GM12878 (cell line): ENCODE measurements at regions not wholly inside any gene's neighbourhood (a gene's known extent, or its start where the extent isn't known, plus 50 kb on each side); places are given as distances from the start of the nearest gene placed in this dataset.

Source experiments
- ATAC-seq: fragments of 200-7000 bp; cut with Tn5 transposase; 3 replicates; pipeline ENCODE4 v1.9.1; 2020; ENCODE audit warnings: mild to moderate bottlenecking, moderate library complexity
- BruUV-seq: library from RNA; stranded (reverse); fragments of 400-500 nt; replicated peaks from 2 replicates; lab custom pipeline; 2021; lab: Mats Ljungman, UMichigan
- CTCF ChIA-PET: fragments of 300-600 bp; sonication (Branson Sonifier 250); formaldehyde crosslinking; extraction: SDS; loops from one replicate; lab custom pipeline; 2021; ENCODE audit warnings: inconsistent platforms; lab: Yijun Ruan, JAX
- POLR2A ChIA-PET: fragments of 350-600 bp; formaldehyde crosslinking; extraction: SDS; loops from one replicate; lab custom pipeline; 2021; ENCODE audit warnings: inconsistent platforms; lab: Charles Lee
- RAD21 ChIA-PET: fragments of 300-600 bp; sonication (Branson Sonifier 250); formaldehyde crosslinking; loops from one replicate; lab custom pipeline; 2023; ENCODE audit warnings: antibody characterized with exemption; ENCODE audit not compliant: unreplicated experiment; lab: Charles Lee
- SMC1A ChIA-PET: fragments of 300-600 bp; sonication (Branson Sonifier 250); formaldehyde crosslinking; loops from one replicate; lab custom pipeline; 2023; ENCODE audit not compliant: unreplicated experiment, uncharacterized antibody; lab: Charles Lee
- DNase-seq: peaks from one replicate; pipeline ENCODE4 v3.0.0-alpha.2; 2011; ENCODE audit warnings: low read depth, low spot score
- FAIRE-seq: peaks from 3 replicates; lab custom pipeline; 2011; peaks lifted over from hg19 to GRCh38; lab: Jason Lieb, UNC
- H2AFZ ChIP-seq: 2 replicates; pipeline ENCODE4 v1.6.0; 2011; ENCODE audit warnings: low read depth, low read length, control low read depth; ENCODE audit not compliant: control insufficient read depth
- H3K27ac ChIP-seq: 2 replicates; pipeline ENCODE4 v1.5.1; 2011; ENCODE audit warnings: control low read depth; ENCODE audit not compliant: control insufficient read depth, insufficient read depth
- H3K27me3 ChIP-seq, 2 experiments: replicated peaks in 1 of 2; 2 replicates each; pipeline versions ENCODE4 v1.6.0 to v1.6.1; 2011; ENCODE audit warnings: low read length in 1 of 2; ENCODE audit not compliant: control insufficient read depth in 2 of 2, insufficient read depth in 2 of 2
- H3K36me3 ChIP-seq, 2 experiments: 2 replicates each; pipeline ENCODE4 v1.5.1; 2011; ENCODE audit warnings: low read length in 1 of 2; ENCODE audit not compliant: control insufficient read depth in 2 of 2, insufficient read depth in 2 of 2
- H3K4me1 ChIP-seq: 2 replicates; pipeline ENCODE4 v1.6.1; 2011; ENCODE audit warnings: mild to moderate bottlenecking, low read length, moderate library complexity, mixed read lengths; ENCODE audit not compliant: control insufficient read depth, insufficient read depth
- H3K4me2 ChIP-seq: 2 replicates; pipeline ENCODE4 v1.6.0; 2011; ENCODE audit warnings: control low read depth; ENCODE audit not compliant: control insufficient read depth, insufficient read depth
- H3K4me3 ChIP-seq: fragments of 200-600 bp; sonication (generic); 2 replicates; pipeline ENCODE4 v1.5.1; 2016
- H3K79me2 ChIP-seq: 2 replicates; pipeline ENCODE4 v1.6.0; 2011; ENCODE audit warnings: low read length; ENCODE audit not compliant: control insufficient read depth, insufficient read depth
- H3K9ac ChIP-seq: 2 replicates; pipeline ENCODE4 v1.8.0; 2011; ENCODE audit warnings: low read length, control low read depth, mixed read lengths; ENCODE audit not compliant: control insufficient read depth, insufficient read depth
- H3K9me3 ChIP-seq: replicated peaks from 3 replicates; pipeline ENCODE4 v1.5.1; 2011; ENCODE audit warnings: mild to moderate bottlenecking, low read length; ENCODE audit not compliant: control insufficient read depth, insufficient read depth
- H4K20me1 ChIP-seq: 2 replicates; pipeline ENCODE4 v1.6.0; 2011; ENCODE audit not compliant: control insufficient read depth, insufficient read depth
- CBX3 ChIP-seq: fragments of 200-600 bp; sonication (generic); IDR thresholded peaks from 2 replicates; pipeline ENCODE4 v1.6.1; 2016; ENCODE audit warnings: low read depth, borderline replicate concordance
- CEBPB ChIP-seq, 2 experiments: fragments of 150-350 bp in 1 of 2; IDR thresholded peaks; 2 replicates each; pipeline ENCODE4 v1.6.1; 2012 to 2014; ENCODE audit warnings: low read depth in 2 of 2, low read length in 2 of 2, borderline replicate concordance in 1 of 2, inconsistent platforms in 1 of 2
- CHD2 ChIP-seq: IDR thresholded peaks from 2 replicates; pipeline ENCODE4 v1.6.1; 2011; ENCODE audit warnings: low read depth, low read length, improper control_type of control experiment, borderline replicate concordance
- EED ChIP-seq: sonication (generic); IDR thresholded peaks from 2 replicates; pipeline ENCODE4 v1.6.1; 2016; ENCODE audit warnings: antibody characterized with exemption, low read depth
- GATAD2B ChIP-seq: fragments of 450-650 bp; conservative IDR thresholded peaks from 2 replicates; pipeline ENCODE4 v1.6.1; 2017; ENCODE audit warnings: low read depth, mild to moderate bottlenecking, moderate library complexity
- NFIC ChIP-seq: IDR thresholded peaks from 2 replicates; pipeline ENCODE4 v1.6.1; 2012; ENCODE audit warnings: low read depth, mild to moderate bottlenecking, inconsistent platforms, low read length, moderate library complexity
- NFYA ChIP-seq: IDR thresholded peaks from 2 replicates; pipeline ENCODE4 v1.6.1; 2011; ENCODE audit warnings: low read depth, mild to moderate bottlenecking, low read length, improper control_type of control experiment, borderline replicate concordance
- STAT1 ChIP-seq: fragments of 450-650 bp; conservative IDR thresholded peaks from 2 replicates; pipeline ENCODE4 v1.6.1; 2014; ENCODE audit warnings: antibody characterized with exemption, mild to moderate bottlenecking
- YY1 ChIP-seq: IDR thresholded peaks from 2 replicates; pipeline ENCODE4 v1.6.1; 2011; ENCODE audit warnings: low read depth, mild to moderate bottlenecking, low read length
- ZNF622 ChIP-seq: fragments of 450-650 bp; IDR thresholded peaks from 2 replicates; pipeline ENCODE4 v1.6.1; 2017; ENCODE audit warnings: mild to moderate bottlenecking, inconsistent platforms
- WGBS: methylation state at CpG from one replicate; pipeline ENCODE4 v1.1.6; 2016; ENCODE audit warnings: low lambda C conversion rate; ENCODE audit not compliant: insufficient replicate concordance, insufficient coverage; ENCODE audit errors: missing lambda C conversion rate; 5-methylcytosine and 5-hydroxymethylcytosine counted together
- in situ Hi-C: fragments of 300-500 bp; cut with MboI; formaldehyde crosslinking; loops from 9 replicates; pipeline ENCODE4 v1.14.3; 2018; ENCODE audit warnings: mixed read lengths
- intact Hi-C: fragments of 100-400 bp; cut with micrococcal nuclease; formaldehyde crosslinking; loops from one replicate; pipeline ENCODE4 v1.14.2; 2022; ENCODE audit not compliant: unreplicated experiment
- TF ChIP-seq, protein P1 (sequence below): IDR thresholded peaks from 2 replicates; pipeline ENCODE4 v1.6.1; 2012; ENCODE audit warnings: improper control_type of control experiment, low read depth, low read length; ENCODE audit not compliant: insufficient replicate concordance
- TF ChIP-seq, protein P2 (sequence below): fragments of 150-350 bp; IDR thresholded peaks from 2 replicates; pipeline ENCODE4 v1.6.1; 2014; ENCODE audit warnings: mild to moderate bottlenecking, low read depth, low read length
- TF ChIP-seq, protein P3 (sequence below): fragments of 150-350 bp; IDR thresholded peaks from 2 replicates; pipeline ENCODE4 v1.6.1; 2016; ENCODE audit warnings: low read depth, low read length

GRCh38 chr5:57004800-57005199, 52.9 kb upstream of the MIER3 start:
- no peaks in the 10 kb centered on the region for H3K4me1 ChIP-seq
- TF ChIP-seq, protein P1, sequence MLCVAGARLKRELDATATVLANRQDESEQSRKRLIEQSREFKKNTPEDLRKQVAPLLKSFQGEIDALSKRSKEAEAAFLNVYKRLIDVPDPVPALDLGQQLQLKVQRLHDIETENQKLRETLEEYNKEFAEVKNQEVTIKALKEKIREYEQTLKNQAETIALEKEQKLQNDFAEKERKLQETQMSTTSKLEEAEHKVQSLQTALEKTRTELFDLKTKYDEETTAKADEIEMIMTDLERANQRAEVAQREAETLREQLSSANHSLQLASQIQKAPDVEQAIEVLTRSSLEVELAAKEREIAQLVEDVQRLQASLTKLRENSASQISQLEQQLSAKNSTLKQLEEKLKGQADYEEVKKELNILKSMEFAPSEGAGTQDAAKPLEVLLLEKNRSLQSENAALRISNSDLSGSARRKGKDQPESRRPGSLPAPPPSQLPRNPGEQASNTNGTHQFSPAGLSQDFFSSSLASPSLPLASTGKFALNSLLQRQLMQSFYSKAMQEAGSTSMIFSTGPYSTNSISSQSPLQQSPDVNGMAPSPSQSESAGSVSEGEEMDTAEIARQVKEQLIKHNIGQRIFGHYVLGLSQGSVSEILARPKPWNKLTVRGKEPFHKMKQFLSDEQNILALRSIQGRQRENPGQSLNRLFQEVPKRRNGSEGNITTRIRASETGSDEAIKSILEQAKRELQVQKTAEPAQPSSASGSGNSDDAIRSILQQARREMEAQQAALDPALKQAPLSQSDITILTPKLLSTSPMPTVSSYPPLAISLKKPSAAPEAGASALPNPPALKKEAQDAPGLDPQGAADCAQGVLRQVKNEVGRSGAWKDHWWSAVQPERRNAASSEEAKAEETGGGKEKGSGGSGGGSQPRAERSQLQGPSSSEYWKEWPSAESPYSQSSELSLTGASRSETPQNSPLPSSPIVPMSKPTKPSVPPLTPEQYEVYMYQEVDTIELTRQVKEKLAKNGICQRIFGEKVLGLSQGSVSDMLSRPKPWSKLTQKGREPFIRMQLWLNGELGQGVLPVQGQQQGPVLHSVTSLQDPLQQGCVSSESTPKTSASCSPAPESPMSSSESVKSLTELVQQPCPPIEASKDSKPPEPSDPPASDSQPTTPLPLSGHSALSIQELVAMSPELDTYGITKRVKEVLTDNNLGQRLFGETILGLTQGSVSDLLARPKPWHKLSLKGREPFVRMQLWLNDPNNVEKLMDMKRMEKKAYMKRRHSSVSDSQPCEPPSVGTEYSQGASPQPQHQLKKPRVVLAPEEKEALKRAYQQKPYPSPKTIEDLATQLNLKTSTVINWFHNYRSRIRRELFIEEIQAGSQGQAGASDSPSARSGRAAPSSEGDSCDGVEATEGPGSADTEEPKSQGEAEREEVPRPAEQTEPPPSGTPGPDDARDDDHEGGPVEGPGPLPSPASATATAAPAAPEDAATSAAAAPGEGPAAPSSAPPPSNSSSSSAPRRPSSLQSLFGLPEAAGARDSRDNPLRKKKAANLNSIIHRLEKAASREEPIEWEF: no peak
- TF ChIP-seq, protein P2, sequence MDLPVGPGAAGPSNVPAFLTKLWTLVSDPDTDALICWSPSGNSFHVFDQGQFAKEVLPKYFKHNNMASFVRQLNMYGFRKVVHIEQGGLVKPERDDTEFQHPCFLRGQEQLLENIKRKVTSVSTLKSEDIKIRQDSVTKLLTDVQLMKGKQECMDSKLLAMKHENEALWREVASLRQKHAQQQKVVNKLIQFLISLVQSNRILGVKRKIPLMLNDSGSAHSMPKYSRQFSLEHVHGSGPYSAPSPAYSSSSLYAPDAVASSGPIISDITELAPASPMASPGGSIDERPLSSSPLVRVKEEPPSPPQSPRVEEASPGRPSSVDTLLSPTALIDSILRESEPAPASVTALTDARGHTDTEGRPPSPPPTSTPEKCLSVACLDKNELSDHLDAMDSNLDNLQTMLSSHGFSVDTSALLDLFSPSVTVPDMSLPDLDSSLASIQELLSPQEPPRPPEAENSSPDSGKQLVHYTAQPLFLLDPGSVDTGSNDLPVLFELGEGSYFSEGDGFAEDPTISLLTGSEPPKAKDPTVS: no peak
- TF ChIP-seq EED: no peak
- no peak for TF ChIP-seq NFYA
- TF ChIP-seq CEBPB (IDR thresholded peaks at IDR 0.05; ENCODE audit: borderline replicate concordance in 1 of 2, low read depth in 2 of 2, low read length in 2 of 2): no peak
- no peak for TF ChIP-seq STAT1
- no peak for TF ChIP-seq GATAD2B
- TF ChIP-seq CBX3: no peak
- TF ChIP-seq, protein P3, sequence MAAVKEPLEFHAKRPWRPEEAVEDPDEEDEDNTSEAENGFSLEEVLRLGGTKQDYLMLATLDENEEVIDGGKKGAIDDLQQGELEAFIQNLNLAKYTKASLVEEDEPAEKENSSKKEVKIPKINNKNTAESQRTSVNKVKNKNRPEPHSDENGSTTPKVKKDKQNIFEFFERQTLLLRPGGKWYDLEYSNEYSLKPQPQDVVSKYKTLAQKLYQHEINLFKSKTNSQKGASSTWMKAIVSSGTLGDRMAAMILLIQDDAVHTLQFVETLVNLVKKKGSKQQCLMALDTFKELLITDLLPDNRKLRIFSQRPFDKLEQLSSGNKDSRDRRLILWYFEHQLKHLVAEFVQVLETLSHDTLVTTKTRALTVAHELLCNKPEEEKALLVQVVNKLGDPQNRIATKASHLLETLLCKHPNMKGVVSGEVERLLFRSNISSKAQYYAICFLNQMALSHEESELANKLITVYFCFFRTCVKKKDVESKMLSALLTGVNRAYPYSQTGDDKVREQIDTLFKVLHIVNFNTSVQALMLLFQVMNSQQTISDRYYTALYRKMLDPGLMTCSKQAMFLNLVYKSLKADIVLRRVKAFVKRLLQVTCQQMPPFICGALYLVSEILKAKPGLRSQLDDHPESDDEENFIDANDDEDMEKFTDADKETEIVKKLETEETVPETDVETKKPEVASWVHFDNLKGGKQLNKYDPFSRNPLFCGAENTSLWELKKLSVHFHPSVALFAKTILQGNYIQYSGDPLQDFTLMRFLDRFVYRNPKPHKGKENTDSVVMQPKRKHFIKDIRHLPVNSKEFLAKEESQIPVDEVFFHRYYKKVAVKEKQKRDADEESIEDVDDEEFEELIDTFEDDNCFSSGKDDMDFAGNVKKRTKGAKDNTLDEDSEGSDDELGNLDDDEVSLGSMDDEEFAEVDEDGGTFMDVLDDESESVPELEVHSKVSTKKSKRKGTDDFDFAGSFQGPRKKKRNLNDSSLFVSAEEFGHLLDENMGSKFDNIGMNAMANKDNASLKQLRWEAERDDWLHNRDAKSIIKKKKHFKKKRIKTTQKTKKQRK: no peak
- TF ChIP-seq CHD2: no peak
- TF ChIP-seq ZNF622: no peak
- no peak for TF ChIP-seq YY1
- no peak for TF ChIP-seq NFIC
- FAIRE-seq (no peak), ATAC-seq (no peak), DNase-seq (no peak)
- no TSS peak for BruUV-seq
- H3K4me2 ChIP-seq: no peak overlapping the region
- in situ Hi-C loops (no loop called here), intact Hi-C loops (no loop called here)
- no peaks in the 10 kb centered on the region for H3K9me3 ChIP-seq
- ChIA-PET RAD21 (no interaction called here), CTCF (no interaction called here), POLR2A (no interaction called here), SMC1A (no interaction called here)
- no peaks in the 10 kb centered on the region for H3K79me2 ChIP-seq
- no peak overlapping the region for H3K27ac ChIP-seq
- no peak overlapping the region for H3K9ac ChIP-seq
- no peaks in the 10 kb centered on the region for H4K20me1 ChIP-seq
- WGBS: 37% methylated on average over 5 of the region's 5 CpGs
- H3K27me3 ChIP-seq: 0 out of 4 replicates have a peak, but pooled peaks cover 0 to 4% of the 10 kb centered on the region in 2 experiments
- no peak overlapping the region for H3K4me3 ChIP-seq
- H2AFZ ChIP-seq: no peak overlapping the region
- H3K36me3 ChIP-seq: no peaks in the 10 kb centered on the region
